H9 (cell line): ENCODE measurements at regions not wholly inside any gene's neighbourhood (a gene's known extent, or its start where the extent isn't known, plus 50 kb on each side); places are given as distances from the start of the nearest gene placed in this dataset.

Experiments used
- DNase-seq: peaks from one replicate; pipeline ENCODE4 v3.0.0-alpha.2; 2017
- H2AFZ ChIP-seq: one replicate; pipeline ENCODE4 v1.6.1; 2013; ENCODE audit warnings: mild to moderate bottlenecking, low read length, control low read depth, moderate library complexity
- H2AK5ac ChIP-seq: 2 replicates; pipeline ENCODE4 v1.6.1; 2013; ENCODE audit warnings: low read length, control low read depth, mixed read lengths; ENCODE audit not compliant: insufficient read length
- H2BK120ac ChIP-seq: one replicate; pipeline ENCODE4 v1.6.1; 2013; ENCODE audit warnings: low read depth, mild to moderate bottlenecking, low read length, control low read depth, inconsistent platforms; ENCODE audit not compliant: poor library complexity, severe bottlenecking
- H2BK12ac ChIP-seq: 2 replicates; pipeline ENCODE4 v1.6.1; 2013; ENCODE audit warnings: low read length, control low read depth, mixed read lengths, low read depth; ENCODE audit not compliant: insufficient read length
- H2BK15ac ChIP-seq: 2 replicates; pipeline ENCODE4 v1.6.1; 2013; ENCODE audit warnings: low read depth, low read length, control low read depth
- H2BK20ac ChIP-seq: one replicate; pipeline ENCODE4 v1.6.1; 2013; ENCODE audit warnings: low read depth, mild to moderate bottlenecking, low read length, control low read depth, inconsistent platforms; ENCODE audit not compliant: poor library complexity, severe bottlenecking
- H2BK5ac ChIP-seq: 2 replicates; pipeline ENCODE4 v1.6.1; 2013; ENCODE audit warnings: low read length, control low read depth, mixed read lengths; ENCODE audit not compliant: insufficient read length
- H3K14ac ChIP-seq: 2 replicates; pipeline ENCODE4 v1.6.1; 2013; ENCODE audit warnings: low read length, control low read depth; ENCODE audit not compliant: insufficient read depth
- H3K18ac ChIP-seq: 2 replicates; pipeline ENCODE4 v1.6.1; 2013; ENCODE audit warnings: low read depth, mild to moderate bottlenecking, mixed read lengths, low read length, control low read depth; ENCODE audit not compliant: insufficient read length
- H3K23ac ChIP-seq: 2 replicates; pipeline ENCODE4 v1.6.1; 2013; ENCODE audit warnings: low read length, control low read depth, mixed read lengths, low read depth; ENCODE audit not compliant: insufficient read length
- H3K23me2 ChIP-seq: 2 replicates; pipeline ENCODE4 v1.6.1; 2013; ENCODE audit warnings: low read depth, mild to moderate bottlenecking, mixed read lengths, low read length, control low read depth; ENCODE audit not compliant: insufficient read length, poor library complexity, severe bottlenecking
- H3K27ac ChIP-seq: 2 replicates; pipeline ENCODE4 v1.5.1; 2013; ENCODE audit warnings: low read length, control low read depth, mixed read lengths, low read depth; ENCODE audit not compliant: insufficient read length
- H3K27me3 ChIP-seq: 2 replicates; pipeline ENCODE4 v1.6.1; 2013; ENCODE audit warnings: low read length, control low read depth, inconsistent platforms; ENCODE audit not compliant: insufficient read depth
- H3K4ac ChIP-seq: 2 replicates; pipeline ENCODE4 v1.6.1; 2013; ENCODE audit warnings: low read depth, mild to moderate bottlenecking, control low read depth, inconsistent platforms, low read length, moderate library complexity
- H3K4me1 ChIP-seq: 2 replicates; pipeline ENCODE4 v1.6.1; 2013; ENCODE audit warnings: low read length, control low read depth, inconsistent platforms; ENCODE audit not compliant: insufficient read depth
- H3K4me2 ChIP-seq: 2 replicates; pipeline ENCODE4 v1.6.1; 2013; ENCODE audit warnings: low read length, control low read depth, mixed read lengths; ENCODE audit not compliant: insufficient read length, insufficient read depth
- H3K56ac ChIP-seq: 2 replicates; pipeline ENCODE4 v1.6.1; 2013; ENCODE audit warnings: low read depth, mild to moderate bottlenecking, mixed read lengths, low read length, control low read depth; ENCODE audit not compliant: insufficient read length
- H3K79me1 ChIP-seq: 2 replicates; pipeline ENCODE4 v1.6.1; 2013; ENCODE audit warnings: low read depth, mild to moderate bottlenecking, moderate library complexity, low read length, control low read depth, inconsistent platforms; ENCODE audit not compliant: insufficient read depth, poor library complexity, severe bottlenecking
- H3K79me2 ChIP-seq: 2 replicates; pipeline ENCODE4 v1.6.1; 2013; ENCODE audit warnings: low read length, control low read depth, inconsistent platforms; ENCODE audit not compliant: insufficient read depth
- H3K9ac ChIP-seq: 2 replicates; pipeline ENCODE4 v1.6.1; 2013; ENCODE audit warnings: low read length, control low read depth, mixed read lengths; ENCODE audit not compliant: insufficient read length; ENCODE audit errors: extremely low read depth
- H3K9me3 ChIP-seq: one replicate; pipeline ENCODE4 v1.6.1; 2013; ENCODE audit warnings: low read depth, low read length, inconsistent platforms; ENCODE audit not compliant: control insufficient read depth
- H3T11ph ChIP-seq: one replicate; pipeline ENCODE4 v1.6.1; 2013; ENCODE audit warnings: mild to moderate bottlenecking, low read length, control low read depth, inconsistent platforms
- H4K20me1 ChIP-seq: one replicate; pipeline ENCODE4 v1.6.1; 2013; ENCODE audit not compliant: control insufficient read depth, insufficient read length, insufficient read depth
- H4K5ac ChIP-seq: 2 replicates; pipeline ENCODE4 v1.6.1; 2013; ENCODE audit warnings: low read depth, mild to moderate bottlenecking, mixed read lengths, low read length, control low read depth; ENCODE audit not compliant: insufficient read length
- H4K8ac ChIP-seq: replicated peaks from 2 replicates; pipeline ENCODE4 v1.6.1; 2013; ENCODE audit warnings: low read length, control low read depth, mixed read lengths, low read depth; ENCODE audit not compliant: insufficient read length
- H4K91ac ChIP-seq: 2 replicates; pipeline ENCODE4 v1.6.1; 2013; ENCODE audit warnings: low read depth, mild to moderate bottlenecking, moderate library complexity, mixed read lengths, low read length, control low read depth; ENCODE audit not compliant: insufficient read length
- H3K27ac Mint-ChIP-seq, 3 experiments: 2 replicates in 2 of 3; 3 replicates in 1 of 3; pipeline ENCODE4 v1.8.0; 2020 to 2021; ENCODE audit warnings: mixed read lengths in 3 of 3, mild to moderate bottlenecking in 1 of 3, moderate library complexity in 1 of 3
- H3K27me3 Mint-ChIP-seq: 2 replicates; pipeline ENCODE4 v1.8.0; 2021; ENCODE audit warnings: low read depth, mild to moderate bottlenecking, moderate library complexity, mixed read lengths
- H3K36me3 Mint-ChIP-seq, 3 experiments: 2 replicates in 2 of 3; 3 replicates in 1 of 3; pipeline ENCODE4 v1.8.0; 2020 to 2021; ENCODE audit warnings: low read depth in 3 of 3, mixed read lengths in 3 of 3; ENCODE audit not compliant: insufficient read depth in 1 of 3
- H3K4me1 Mint-ChIP-seq, 2 experiments: 2 replicates each; pipeline ENCODE4 v1.8.0; 2020; ENCODE audit warnings: mixed read lengths in 2 of 2
- H3K4me3 Mint-ChIP-seq, 2 experiments: 2 replicates in 1 of 2; 3 replicates in 1 of 2; pipeline ENCODE4 v1.8.0; 2020 to 2021; ENCODE audit warnings: mild to moderate bottlenecking in 2 of 2, mixed read lengths in 2 of 2, moderate library complexity in 1 of 2
- H3K9me3 Mint-ChIP-seq, 2 experiments: 2 replicates in 1 of 2; 3 replicates in 1 of 2; pipeline ENCODE4 v1.8.0; 2020; ENCODE audit warnings: mild to moderate bottlenecking in 2 of 2, mixed read lengths in 2 of 2, moderate library complexity in 1 of 2
- WGBS: extraction: QIAGEN DNeasy Blood & Tissue Kit; methylation state at CpG from one replicate; pipeline ENCODE4 v1.1.7; 2013; ENCODE audit warnings: missing lambda C conversion rate, low lambda C conversion rate, mixed read lengths; ENCODE audit not compliant: insufficient read length; ENCODE audit errors: extremely low coverage; 5-methylcytosine and 5-hydroxymethylcytosine counted together
- TF ChIP-seq, protein P1 (sequence below): fragments of 200-600 bp; sonication (generic); conservative IDR thresholded peaks from 3 replicates; pipeline ENCODE4 v1.8.0; 2021; ENCODE audit warnings: antibody characterized with exemption, mild to moderate bottlenecking

GRCh38 chr1:209384710-209385550 is 198.6 kb upstream of the CAMK1G start:
- Histone ChIP-seq H3K79me1 (no peaks in the 10 kb centered on the region), H3K27ac (peak overlapping the region; percentile 89), H3K4ac (no peak overlapping the region), H4K5ac (peak overlapping the region; percentile 27), H3T11ph (no peak overlapping the region), H2AFZ (no peak overlapping the region), H2BK5ac (no peak overlapping the region), H4K20me1 (no peaks in the 10 kb centered on the region), H3K23me2 (no peaks in the 10 kb centered on the region), H3K9ac (no peak overlapping the region), H2BK120ac (no peak overlapping the region), H4K8ac (no peak overlapping the region), H3K18ac (no peak overlapping the region), H3K79me2 (no peaks in the 10 kb centered on the region), H3K27me3 (no peaks in the 10 kb centered on the region), H4K91ac (no peak overlapping the region), H2BK15ac (no peak overlapping the region), H2BK20ac (no peak overlapping the region), H3K56ac (no peak overlapping the region), H3K4me2 (no peak overlapping the region), H2AK5ac (no peak overlapping the region), H2BK12ac (no peak overlapping the region), H3K14ac (no peak overlapping the region; the same call in 1 of the 2 replicates), H3K9me3 (no peaks in the 10 kb centered on the region), H3K4me1 (peaks cover 22% of the 10 kb centered on the region; the same call in 1 of the 2 replicates), H3K23ac (no peak overlapping the region)
- no peak for DNase-seq
- no peaks in the 10 kb centered on the region for H3K27me3 Mint-ChIP-seq
- H3K4me1 Mint-ChIP-seq: peaks cover 40 to 56% of the 10 kb centered on the region in 2 experiments
- TF ChIP-seq, protein P1, sequence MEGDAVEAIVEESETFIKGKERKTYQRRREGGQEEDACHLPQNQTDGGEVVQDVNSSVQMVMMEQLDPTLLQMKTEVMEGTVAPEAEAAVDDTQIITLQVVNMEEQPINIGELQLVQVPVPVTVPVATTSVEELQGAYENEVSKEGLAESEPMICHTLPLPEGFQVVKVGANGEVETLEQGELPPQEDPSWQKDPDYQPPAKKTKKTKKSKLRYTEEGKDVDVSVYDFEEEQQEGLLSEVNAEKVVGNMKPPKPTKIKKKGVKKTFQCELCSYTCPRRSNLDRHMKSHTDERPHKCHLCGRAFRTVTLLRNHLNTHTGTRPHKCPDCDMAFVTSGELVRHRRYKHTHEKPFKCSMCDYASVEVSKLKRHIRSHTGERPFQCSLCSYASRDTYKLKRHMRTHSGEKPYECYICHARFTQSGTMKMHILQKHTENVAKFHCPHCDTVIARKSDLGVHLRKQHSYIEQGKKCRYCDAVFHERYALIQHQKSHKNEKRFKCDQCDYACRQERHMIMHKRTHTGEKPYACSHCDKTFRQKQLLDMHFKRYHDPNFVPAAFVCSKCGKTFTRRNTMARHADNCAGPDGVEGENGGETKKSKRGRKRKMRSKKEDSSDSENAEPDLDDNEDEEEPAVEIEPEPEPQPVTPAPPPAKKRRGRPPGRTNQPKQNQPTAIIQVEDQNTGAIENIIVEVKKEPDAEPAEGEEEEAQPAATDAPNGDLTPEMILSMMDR: no peak
- H3K36me3 Mint-ChIP-seq: peaks cover 0 to 6% (median 3%) of the 10 kb centered on the region in 3 experiments; a peak in 2 of 7 replicates
- peak overlapping the region in 2 of 3 experiments; percentile 2 to 61; a peak in 2 of 7 replicates for H3K27ac Mint-ChIP-seq
- H3K4me3 Mint-ChIP-seq: no peak overlapping the region
- WGBS: no CpG with 5 or more reads among the region's 2 CpGs
- H3K9me3 Mint-ChIP-seq: no peaks in the 10 kb centered on the region
